ENCODE measurements at regions not wholly inside any gene's neighbourhood (a gene's known extent, or its start where the extent isn't known, plus 50 kb on each side); places are given as distances from the start of the nearest gene placed in this dataset.

GRCh38 chr7:41507686-41508268 lies 195.1 kb downstream of the INHBA start:
- Histone ChIP-seq H4K5ac (ENCODE audit: insufficient read length, low read depth, low read length) (no peak overlapping the region), H3K4me3 (ENCODE audit: extremely low read depth in 1 of 4, insufficient read depth in 2 of 4, low read depth in 3 of 4, low read length in 4 of 4) (no peak overlapping the region), H2BK15ac (ENCODE audit: low read length) (no peak overlapping the region), H3K27me3 (replicated peaks in 1 of 4; ENCODE audit: control insufficient read depth in 3 of 4, extremely low read depth in 1 of 4, insufficient read depth in 3 of 4, low read length in 3 of 4) (no peaks in the 10 kb centered on the region), H3K9me3 (ENCODE audit: insufficient read depth in 2 of 2, low read depth in 1 of 2, low read length in 1 of 2) (no peaks in the 10 kb centered on the region), H3K14ac (ENCODE audit: insufficient read length) (no peak overlapping the region), H2AFZ (ENCODE audit: low read length) (no peak overlapping the region), H2BK20ac (ENCODE audit: low read length) (peak overlapping the region; percentile 56; the same call in 1 of the 2 replicates), H4K20me1 (replicated peaks in 1 of 2; ENCODE audit: control insufficient read depth in 1 of 2, insufficient read depth in 2 of 2, low read length in 2 of 2) (no peaks in the 10 kb centered on the region), H3K9ac (replicated peaks in 1 of 4; ENCODE audit: extremely low read depth in 1 of 4, low read depth in 3 of 4, low read length in 3 of 4) (no peak overlapping the region), H2BK12ac (ENCODE audit: low read depth, low read length) (no peak overlapping the region), H4K91ac (replicated peaks; ENCODE audit: insufficient read length, low read length) (peak overlapping the region; percentile 7), H3K18ac (ENCODE audit: extremely low read depth, low read length) (no peak overlapping the region), H3K4me1 (replicated peaks in 1 of 4; ENCODE audit: control insufficient read depth in 3 of 4, insufficient read depth in 4 of 4, low read length in 3 of 4) (no peaks in the 10 kb centered on the region; a peak in 2 of 7 replicates), H3K56ac (replicated peaks; ENCODE audit: insufficient read length, low read depth, low read length) (no peak overlapping the region), H2BK5ac (ENCODE audit: low read depth, low read length) (no peak overlapping the region), H4K8ac (ENCODE audit: extremely low read depth, insufficient read depth, low read length) (no peak overlapping the region; the same call in 1 of the 2 replicates), H2BK120ac (replicated peaks; ENCODE audit: low read depth, low read length) (no peak overlapping the region), H3K23me2 (ENCODE audit: low read depth, low read length) (no peaks in the 10 kb centered on the region; the same call in 1 of the 2 replicates), H2AK5ac (ENCODE audit: low read depth, low read length) (no peak overlapping the region), H3K27ac (ENCODE audit: low read depth, low read length) (no peak overlapping the region), H3K79me2 (ENCODE audit: control insufficient read depth in 1 of 2, insufficient read depth in 2 of 2, low read length in 2 of 2) (no peaks in the 10 kb centered on the region), H3K4me2 (ENCODE audit: insufficient read depth in 1 of 2, low read depth in 2 of 2, low read length in 2 of 2) (no peak overlapping the region), H3K79me1 (ENCODE audit: low read depth, low read length) (no peaks in the 10 kb centered on the region), H3K36me3 (ENCODE audit: control insufficient read depth in 2 of 4, insufficient read depth in 4 of 4, low read length in 3 of 4) (no peaks in the 10 kb centered on the region), H3K4ac (replicated peaks; ENCODE audit: insufficient read length, low read depth, low read length) (no peak overlapping the region), H3K23ac (ENCODE audit: insufficient read length) (no peak overlapping the region)
- FAIRE-seq (no peak), DNase-seq (ENCODE audit: low read depth in 1 of 2, low spot score in 2 of 2) (no peak)
- CTCF ChIA-PET (ENCODE audit: partially characterized antibody), result interaction anchor here (1.4 kb wide), 1 partner anchor 203 kb away, joined by 5 read pairs; no protein-coding TSS in a partner anchor
- POLR2A ChIA-PET (ENCODE audit: partially characterized antibody), result no interaction called here
- 83% methylated on average over 4 of the region's 4 CpGs; no CpG with 5 or more reads in 1 of the 2 experiments for WGBS, 2 experiments (ENCODE audit: extremely low coverage in 1 of 2, insufficient coverage in 1 of 2, insufficient read length in 1 of 2, insufficient replicate concordance in 2 of 2, low coverage in 1 of 2, low lambda C conversion rate in 2 of 2, missing lambda C conversion rate in 1 of 2)
- TF ChIP-seq ASH2L (IDR thresholded peaks at IDR 0.05; ENCODE audit: low read length), result no peak
- TF ChIP-seq SRF (IDR thresholded peaks at IDR 0.05; ENCODE audit: low read depth, low read length), result no peak
- TF ChIP-seq TAF1 (IDR thresholded peaks at IDR 0.05; ENCODE audit: low read depth, low read length), result no peak
- TF ChIP-seq ZNF274 (IDR thresholded peaks at IDR 0.05; ENCODE audit: borderline replicate concordance, extremely low read depth, low read length), result no peak
- no peak for TF ChIP-seq SIN3A (conservative IDR thresholded peaks at IDR 0.05 in 1 of 2, IDR thresholded peaks at IDR 0.05 in 1 of 2; ENCODE audit: low read depth in 1 of 2, low read length in 2 of 2)
- no peak for TF ChIP-seq JUN (IDR thresholded peaks at IDR 0.05; ENCODE audit: low read depth, low read length)
- no peak for TF ChIP-seq CTBP2 (IDR thresholded peaks at IDR 0.05; ENCODE audit: borderline replicate concordance, insufficient read depth, insufficient read length, low read length)
- no peak for TF ChIP-seq PHF8 (conservative IDR thresholded peaks at IDR 0.05; ENCODE audit: low read depth, low read length)
- TF ChIP-seq JUND (IDR thresholded peaks at IDR 0.05; ENCODE audit: low read length), result no peak
- no peak for TF ChIP-seq SUZ12 (IDR thresholded peaks at IDR 0.05; ENCODE audit: low read length)
- no peak for TF ChIP-seq EZH2 (IDR thresholded peaks at IDR 0.05; ENCODE audit: low read depth, low read length, severe bottlenecking)
